Muscle layer of colon (tissue), 2 donors: ENCODE measurements at regions not wholly inside any gene's neighbourhood (a gene's known extent, or its start where the extent isn't known, plus 50 kb on each side); places are given as distances from the start of the nearest gene placed in this dataset.

ENCODE experiments used
- H3K27ac ChIP-seq: one replicate; pipeline ENCODE4 v1.7.0; 2013; ENCODE audit warnings: low read depth, mild to moderate bottlenecking, low read length, moderate library complexity
- H3K27me3 ChIP-seq, 2 donors: one replicate each; pipeline ENCODE4 v1.7.0; 2013; ENCODE audit warnings: low read length in 2 of 2, mild to moderate bottlenecking in 2 of 2; ENCODE audit not compliant: insufficient read depth in 2 of 2, control insufficient read depth in 1 of 2
- H3K36me3 ChIP-seq: one replicate; pipeline ENCODE4 v1.7.0; 2013; ENCODE audit warnings: mild to moderate bottlenecking, low read length; ENCODE audit not compliant: insufficient read depth
- H3K4me1 ChIP-seq: one replicate; pipeline ENCODE4 v1.7.0; 2013; ENCODE audit warnings: mild to moderate bottlenecking, low read length; ENCODE audit not compliant: insufficient read depth
- H3K4me3 ChIP-seq, 2 donors: one replicate each; pipeline ENCODE4 v1.7.0; 2013; ENCODE audit warnings: low read length in 2 of 2, low read depth in 1 of 2, mild to moderate bottlenecking in 1 of 2, moderate library complexity in 1 of 2
- H3K9ac ChIP-seq: one replicate; pipeline ENCODE4 v1.7.0; 2013; ENCODE audit warnings: low read length
- H3K9me3 ChIP-seq: one replicate; pipeline ENCODE4 v1.7.0; 2013; ENCODE audit warnings: mild to moderate bottlenecking, low read length
- donor health status: abdominal sarcoma.
- donor health status: Adenocarcinoma of cecum.

DNA sequence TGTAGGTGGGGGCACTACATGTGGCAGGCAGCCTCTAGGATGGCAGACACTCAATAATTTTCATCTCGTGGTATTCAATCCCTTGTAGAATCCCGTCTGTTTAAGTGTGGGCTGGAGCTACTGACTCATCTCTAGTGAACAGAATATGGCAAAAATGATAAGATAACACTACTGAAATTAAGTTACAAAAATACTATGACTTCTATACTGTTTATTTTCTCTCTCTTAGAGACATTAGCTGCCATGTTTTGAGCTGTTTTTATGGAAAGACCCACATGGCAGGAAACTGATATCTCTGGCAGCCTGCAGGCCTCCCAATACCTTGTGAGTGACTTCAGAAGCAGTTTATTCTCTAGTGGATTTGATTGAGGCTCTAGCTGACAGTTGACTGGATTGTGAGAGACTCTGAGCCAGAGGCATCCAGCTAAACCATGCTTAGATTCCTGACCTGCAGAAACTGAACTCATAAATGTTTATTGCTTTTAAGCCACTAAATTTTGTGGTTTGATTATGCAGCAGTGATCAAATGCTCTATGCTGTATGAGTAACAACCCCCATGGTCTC lies 298.8 kb upstream of the CTSO start:
- Histone ChIP-seq H3K9ac (no peak overlapping the region), H3K9me3 (no peaks in the 10 kb centered on the region), H3K4me3 (no peak overlapping the region), H3K4me1 (no peaks in the 10 kb centered on the region), H3K27me3 (no peaks in the 10 kb centered on the region), H3K36me3 (no peaks in the 10 kb centered on the region), H3K27ac (no peak overlapping the region)

DNA sequence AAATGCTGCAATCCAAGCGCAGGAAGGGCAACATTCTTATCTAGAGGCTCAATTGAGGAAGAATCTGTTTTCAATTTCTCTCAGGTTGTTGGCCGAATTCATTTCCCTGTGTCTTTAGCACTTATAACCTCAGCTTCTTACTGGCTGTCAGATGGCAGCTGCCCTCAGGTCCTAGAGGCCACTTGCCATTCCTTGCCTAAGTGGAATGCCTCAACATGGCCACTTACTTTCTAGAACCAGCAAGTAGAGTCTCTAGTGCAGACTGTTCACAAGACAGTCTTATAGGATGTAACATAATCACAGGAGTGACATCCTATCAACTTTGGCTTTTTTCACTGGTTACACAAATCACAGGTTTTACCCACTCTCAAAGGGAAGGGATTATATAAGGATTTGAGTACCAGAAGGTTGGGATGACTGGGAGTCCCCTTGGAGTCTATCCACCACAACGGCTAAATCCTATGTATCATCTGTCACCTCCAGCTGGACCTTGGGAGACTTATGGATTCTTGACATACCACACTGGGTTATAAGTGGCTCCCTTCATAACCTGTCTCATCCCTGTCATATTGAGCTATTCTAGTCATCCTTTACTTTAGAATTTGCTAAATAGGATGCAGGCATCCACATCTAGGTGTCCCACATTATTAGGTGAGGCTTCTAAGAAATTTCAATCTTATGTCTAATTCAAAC lies 297.9 kb upstream of the CTSO start:
- H3K4me1 ChIP-seq, result no peaks in the 10 kb centered on the region
- H3K27ac ChIP-seq, result no peak overlapping the region
- H3K9ac ChIP-seq, result no peak overlapping the region
- no peaks in the 10 kb centered on the region for H3K36me3 ChIP-seq
- H3K27me3 ChIP-seq, result no peaks in the 10 kb centered on the region
- H3K9me3 ChIP-seq, result no peaks in the 10 kb centered on the region
- no peak overlapping the region for H3K4me3 ChIP-seq

DNA sequence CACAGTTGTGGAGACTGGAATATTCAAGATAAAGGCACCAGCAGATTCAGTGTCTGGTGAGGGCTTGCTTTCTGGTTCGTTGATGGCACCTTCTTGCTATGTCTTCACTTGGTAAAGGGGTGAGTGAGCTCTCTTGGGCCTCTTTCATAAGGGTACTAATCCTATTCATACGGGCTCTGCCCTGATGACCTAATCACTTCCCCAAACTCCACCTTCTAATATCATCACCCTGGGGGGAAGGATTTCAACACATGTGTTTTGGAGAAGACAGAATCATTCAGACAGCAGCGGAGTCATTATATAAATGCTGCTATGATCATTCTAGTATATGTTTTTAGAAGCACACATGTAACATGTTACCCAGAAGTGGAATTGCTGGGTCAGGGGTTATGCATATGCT lies 295.3 kb upstream of the CTSO start:
- H3K27ac ChIP-seq, result no peak overlapping the region
- no peaks in the 10 kb centered on the region for H3K9me3 ChIP-seq
- no peaks in the 10 kb centered on the region for H3K27me3 ChIP-seq
- H3K4me3 ChIP-seq, result no peak overlapping the region
- H3K4me1 ChIP-seq, result no peaks in the 10 kb centered on the region
- H3K9ac ChIP-seq, result no peak overlapping the region
- H3K36me3 ChIP-seq, result no peaks in the 10 kb centered on the region

DNA sequence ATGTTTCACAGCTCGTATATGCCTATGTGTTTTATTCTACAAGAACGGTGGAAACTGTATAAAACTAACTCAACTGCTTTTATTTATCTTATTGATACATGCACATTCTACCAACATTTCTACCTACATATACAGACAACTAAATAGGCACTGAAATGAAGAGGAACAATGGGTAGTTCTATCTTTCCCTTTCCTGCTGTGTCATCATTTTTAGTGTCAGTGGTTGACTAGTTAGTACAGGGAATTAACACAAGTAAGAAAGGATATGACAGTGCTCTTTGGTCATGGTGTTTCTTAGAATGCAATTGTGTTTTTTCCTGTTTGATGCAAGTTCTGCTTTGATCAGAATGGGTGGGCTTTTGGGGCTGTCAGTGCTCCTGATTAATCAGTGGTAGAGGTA lies 293.8 kb upstream of the CTSO start:
- Histone ChIP-seq H3K4me1 (no peaks in the 10 kb centered on the region), H3K9me3 (no peaks in the 10 kb centered on the region), H3K4me3 (no peak overlapping the region), H3K27ac (no peak overlapping the region), H3K9ac (no peak overlapping the region), H3K27me3 (no peaks in the 10 kb centered on the region), H3K36me3 (no peaks in the 10 kb centered on the region)

DNA sequence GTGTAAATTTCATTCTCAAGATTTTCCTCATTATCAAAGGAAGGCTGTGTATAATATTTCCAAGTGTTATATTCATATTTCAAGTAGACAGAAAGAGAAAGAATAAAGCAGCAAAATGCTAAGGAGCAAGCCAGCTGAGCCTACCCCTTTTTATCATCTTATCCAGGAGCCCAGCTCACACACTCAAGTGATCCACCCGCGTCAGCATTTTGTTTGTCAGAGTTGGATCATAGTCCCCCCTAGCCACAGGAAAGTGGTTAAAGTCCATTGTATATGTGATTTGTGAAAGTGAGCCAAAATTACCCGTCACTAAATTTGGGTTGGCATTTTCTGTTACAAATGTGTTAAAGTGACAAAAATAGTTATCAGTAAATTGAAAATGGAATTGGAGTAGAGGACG lies 289.3 kb upstream of the CTSO start:
- H3K36me3 ChIP-seq, result no peaks in the 10 kb centered on the region
- H3K9ac ChIP-seq, result no peak overlapping the region
- no peaks in the 10 kb centered on the region for H3K9me3 ChIP-seq
- H3K27ac ChIP-seq, result no peak overlapping the region
- H3K4me1 ChIP-seq, result no peaks in the 10 kb centered on the region
- no peak overlapping the region for H3K4me3 ChIP-seq
- no peaks in the 10 kb centered on the region for H3K27me3 ChIP-seq

DNA sequence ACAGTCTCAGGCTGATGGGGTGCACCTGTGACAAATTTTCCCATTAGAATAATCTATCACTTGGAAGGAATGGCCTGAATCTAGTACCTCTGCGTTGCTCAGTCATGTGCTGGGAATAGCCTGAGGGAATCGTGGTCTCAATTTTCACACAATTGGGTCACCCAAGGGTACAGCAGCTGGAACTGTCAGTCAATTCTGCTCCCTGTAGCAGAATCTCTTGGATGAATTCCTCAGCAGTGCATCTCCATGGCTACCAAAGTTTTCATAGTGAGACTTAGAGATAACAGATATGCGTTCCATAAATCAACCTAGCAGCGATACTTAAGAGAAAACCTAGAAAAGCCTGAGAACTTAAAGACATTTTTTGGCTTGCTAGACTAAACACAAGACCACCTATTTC lies 288.7 kb upstream of the CTSO start:
- no peak overlapping the region for H3K9ac ChIP-seq
- H3K4me1 ChIP-seq, result no peaks in the 10 kb centered on the region
- no peaks in the 10 kb centered on the region for H3K9me3 ChIP-seq
- no peak overlapping the region for H3K27ac ChIP-seq
- no peaks in the 10 kb centered on the region for H3K27me3 ChIP-seq
- no peaks in the 10 kb centered on the region for H3K36me3 ChIP-seq
- no peak overlapping the region for H3K4me3 ChIP-seq

DNA sequence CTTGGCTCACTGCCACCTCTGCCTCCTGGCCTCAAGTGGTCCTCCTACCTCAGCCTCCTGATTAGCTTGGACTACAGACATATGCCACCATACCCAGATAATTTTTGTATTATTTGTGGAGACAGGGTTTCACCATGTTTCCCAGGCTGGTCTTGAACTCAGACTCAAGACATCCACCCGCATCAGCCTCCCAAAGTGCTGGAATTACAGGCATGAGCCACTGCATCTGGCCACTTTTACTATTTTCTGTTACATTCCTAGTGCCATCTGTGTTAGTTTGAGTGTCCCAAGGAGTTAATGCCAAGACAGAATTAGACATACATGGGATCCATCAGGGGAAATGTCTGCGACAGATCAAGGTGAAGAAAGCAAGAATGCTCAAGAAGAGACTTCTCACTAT lies 288.2 kb upstream of the CTSO start:
- no peaks in the 10 kb centered on the region for H3K9me3 ChIP-seq
- no peaks in the 10 kb centered on the region for H3K27me3 ChIP-seq
- H3K27ac ChIP-seq, result no peak overlapping the region
- H3K36me3 ChIP-seq, result no peaks in the 10 kb centered on the region
- H3K4me3 ChIP-seq, result no peak overlapping the region
- H3K9ac ChIP-seq, result no peak overlapping the region
- H3K4me1 ChIP-seq, result no peaks in the 10 kb centered on the region

DNA sequence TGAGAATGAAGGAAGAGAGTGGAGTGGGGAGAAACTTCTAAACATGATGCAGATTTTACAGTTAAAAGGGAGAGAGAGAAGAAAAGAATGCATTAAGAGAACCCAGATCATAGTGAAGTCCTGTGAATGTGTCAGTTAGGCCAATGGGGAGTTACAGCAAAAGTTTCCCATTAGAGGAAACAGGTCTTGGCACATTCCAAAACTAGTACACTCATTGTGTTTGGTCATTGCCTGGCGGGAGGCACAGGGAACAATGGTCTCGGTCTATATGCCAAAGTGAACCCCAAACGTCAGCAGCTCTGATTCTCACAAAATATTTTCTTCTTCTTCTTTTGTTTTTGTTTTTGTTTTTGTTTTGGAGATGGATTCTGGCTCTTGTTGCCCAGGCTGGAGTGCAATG lies 284.5 kb upstream of the CTSO start:
- H3K27me3 ChIP-seq, result no peaks in the 10 kb centered on the region
- H3K9ac ChIP-seq, result no peak overlapping the region
- no peaks in the 10 kb centered on the region for H3K9me3 ChIP-seq
- H3K36me3 ChIP-seq, result no peaks in the 10 kb centered on the region
- H3K4me1 ChIP-seq, result no peaks in the 10 kb centered on the region
- no peak overlapping the region for H3K27ac ChIP-seq
- no peak overlapping the region for H3K4me3 ChIP-seq

DNA sequence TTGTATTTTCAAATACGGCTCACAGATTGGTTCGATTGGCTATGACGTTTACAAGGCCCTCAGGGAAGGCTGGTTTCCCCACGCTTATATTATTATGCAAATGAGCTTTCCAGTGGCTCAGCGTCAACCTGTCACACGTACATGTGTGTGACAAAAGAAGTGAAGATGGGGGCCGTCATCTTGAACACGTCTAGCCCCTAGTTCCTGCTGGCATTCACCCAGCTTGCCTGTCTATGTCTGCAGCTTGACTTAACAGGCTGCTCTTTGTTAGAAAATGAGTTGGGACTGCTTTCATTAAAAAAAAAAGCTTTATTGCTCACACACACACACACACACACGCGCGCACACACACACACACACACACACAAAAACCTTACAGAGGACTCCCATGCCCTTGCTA lies 283.6 kb upstream of the CTSO start:
- Histone ChIP-seq H3K27ac (no peak overlapping the region), H3K4me3 (no peak overlapping the region), H3K4me1 (no peaks in the 10 kb centered on the region), H3K36me3 (no peaks in the 10 kb centered on the region), H3K9ac (no peak overlapping the region), H3K9me3 (no peaks in the 10 kb centered on the region), H3K27me3 (no peaks in the 10 kb centered on the region)

DNA sequence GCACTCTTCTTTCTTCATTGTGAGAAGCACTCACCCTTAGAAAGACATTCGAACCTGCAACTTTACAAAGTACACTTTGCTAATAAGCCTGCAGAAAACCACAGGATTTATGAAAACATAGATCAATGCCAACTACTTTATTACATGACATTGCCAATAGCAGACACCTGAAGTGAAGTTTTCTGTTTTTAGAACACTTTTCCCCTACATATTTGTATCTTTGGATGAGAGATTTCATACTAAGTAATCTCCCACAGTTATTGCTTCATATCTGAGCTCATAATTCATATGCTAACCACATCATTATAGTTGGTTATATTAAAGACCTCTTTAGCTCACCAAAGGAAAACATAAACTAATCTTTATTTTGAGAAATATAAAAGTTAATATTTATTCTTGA lies 276.5 kb upstream of the CTSO start:
- Histone ChIP-seq H3K9ac (no peak overlapping the region), H3K27ac (no peak overlapping the region), H3K9me3 (no peaks in the 10 kb centered on the region), H3K4me3 (no peak overlapping the region), H3K27me3 (no peaks in the 10 kb centered on the region), H3K4me1 (no peaks in the 10 kb centered on the region), H3K36me3 (no peaks in the 10 kb centered on the region)

DNA sequence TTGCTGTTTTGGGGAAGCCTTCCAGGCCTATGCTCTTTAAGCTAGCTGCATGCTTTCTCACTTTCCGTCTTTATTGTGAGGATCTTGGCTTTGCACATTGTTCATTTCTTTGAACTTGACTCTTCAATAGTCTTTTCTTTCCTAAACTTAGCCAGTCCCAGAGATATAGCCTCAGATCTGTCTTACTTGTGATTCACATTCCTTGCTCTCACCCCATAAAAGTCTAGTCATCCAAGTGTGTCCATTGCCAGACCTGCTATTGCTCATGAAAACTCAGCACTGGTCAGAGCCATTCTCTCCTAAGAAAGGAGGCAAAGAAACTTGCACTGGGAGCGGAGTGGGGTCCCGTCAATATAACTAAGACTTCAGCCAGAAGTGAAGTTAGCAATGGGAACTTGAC lies 275.0 kb upstream of the CTSO start:
- no peak overlapping the region for H3K27ac ChIP-seq
- no peaks in the 10 kb centered on the region for H3K36me3 ChIP-seq
- H3K9me3 ChIP-seq, result no peaks in the 10 kb centered on the region
- H3K27me3 ChIP-seq, result no peaks in the 10 kb centered on the region
- H3K4me1 ChIP-seq, result no peaks in the 10 kb centered on the region
- no peak overlapping the region for H3K9ac ChIP-seq
- H3K4me3 ChIP-seq, result no peak overlapping the region

DNA sequence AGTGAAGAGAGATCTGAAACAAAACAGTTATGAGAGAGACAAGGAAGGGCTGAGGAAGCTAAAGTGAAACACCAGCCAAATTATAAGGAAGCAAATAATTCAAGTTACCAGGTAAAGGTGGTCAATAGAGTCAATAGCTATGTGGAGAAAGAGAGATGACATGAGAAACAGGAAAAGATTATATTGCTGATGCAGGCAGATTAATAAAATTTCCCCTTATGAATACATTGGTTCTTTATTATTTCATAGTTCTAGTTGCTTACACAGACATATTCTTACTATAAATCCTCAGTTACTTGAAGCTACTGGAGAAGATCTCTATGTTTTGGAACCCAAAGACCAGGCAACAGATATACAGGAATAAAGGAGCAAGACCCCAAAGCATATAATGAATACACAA lies 273.7 kb upstream of the CTSO start:
- H3K36me3 ChIP-seq, result no peaks in the 10 kb centered on the region
- no peak overlapping the region for H3K9ac ChIP-seq
- no peak overlapping the region for H3K27ac ChIP-seq
- H3K27me3 ChIP-seq, result no peaks in the 10 kb centered on the region
- no peak overlapping the region for H3K4me3 ChIP-seq
- no peaks in the 10 kb centered on the region for H3K4me1 ChIP-seq
- H3K9me3 ChIP-seq, result no peaks in the 10 kb centered on the region
